Muscle layer of duodenum (tissue), 2 donors: ENCODE measurements at regions not wholly inside any gene's neighbourhood (a gene's known extent, or its start where the extent isn't known, plus 50 kb on each side); places are given as distances from the start of the nearest gene placed in this dataset.

ENCODE experiments used
- H3K27ac ChIP-seq: one replicate; pipeline ENCODE4 v1.7.0; 2013; ENCODE audit warnings: mild to moderate bottlenecking, low read length
- H3K27me3 ChIP-seq: one replicate; pipeline ENCODE4 v1.7.0; 2013; ENCODE audit warnings: low read depth, mild to moderate bottlenecking, control low read depth, low read length
- H3K36me3 ChIP-seq, 2 donors: one replicate each; pipeline ENCODE4 v1.7.0; 2013; ENCODE audit warnings: low read length in 2 of 2, control low read depth in 1 of 2, mild to moderate bottlenecking in 1 of 2; ENCODE audit not compliant: insufficient read depth in 2 of 2, control insufficient read depth in 1 of 2
- H3K4me1 ChIP-seq, 2 donors: one replicate each; pipeline ENCODE4 v1.7.0; 2013; ENCODE audit warnings: low read length in 2 of 2, mild to moderate bottlenecking in 2 of 2, control low read depth in 1 of 2, moderate library complexity in 1 of 2; ENCODE audit not compliant: insufficient read depth in 2 of 2, control insufficient read depth in 1 of 2
- H3K4me3 ChIP-seq, 2 donors: one replicate each; pipeline ENCODE4 v1.7.0; 2013; ENCODE audit warnings: low read length in 2 of 2, low read depth in 1 of 2, mild to moderate bottlenecking in 1 of 2
- H3K9me3 ChIP-seq, 2 donors: one replicate each; pipeline ENCODE4 v1.7.0; 2013; ENCODE audit warnings: low read length in 2 of 2, control low read depth in 1 of 2, mild to moderate bottlenecking in 1 of 2; ENCODE audit not compliant: control insufficient read depth in 1 of 2
- donor health status: healthy.

DNA sequence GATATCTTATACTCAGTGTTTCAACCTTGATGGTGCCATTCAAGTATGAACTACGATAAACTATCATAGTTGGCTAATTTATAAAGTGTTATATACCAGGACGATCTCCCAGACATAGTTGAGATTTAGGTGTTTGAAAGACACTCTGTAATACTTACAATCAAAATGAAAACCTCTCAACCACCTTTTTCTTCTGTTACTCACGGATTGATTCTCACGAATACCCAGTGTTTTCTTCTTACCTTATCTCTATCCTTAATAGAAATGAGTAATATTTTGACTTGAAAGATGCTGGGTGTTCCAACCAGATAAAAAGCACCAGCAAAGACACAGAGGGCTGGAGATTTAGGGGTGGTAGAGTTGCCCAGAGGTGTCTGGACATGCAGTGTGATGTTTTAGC is 169.9 kb downstream of the PTCSC3 start:
- Histone ChIP-seq H3K4me3 (no peak overlapping the region), H3K9me3 (no peaks in the 10 kb centered on the region), H3K27ac (no peak overlapping the region), H3K4me1 (no peaks in the 10 kb centered on the region), H3K36me3 (no peaks in the 10 kb centered on the region), H3K27me3 (no peaks in the 10 kb centered on the region)

DNA sequence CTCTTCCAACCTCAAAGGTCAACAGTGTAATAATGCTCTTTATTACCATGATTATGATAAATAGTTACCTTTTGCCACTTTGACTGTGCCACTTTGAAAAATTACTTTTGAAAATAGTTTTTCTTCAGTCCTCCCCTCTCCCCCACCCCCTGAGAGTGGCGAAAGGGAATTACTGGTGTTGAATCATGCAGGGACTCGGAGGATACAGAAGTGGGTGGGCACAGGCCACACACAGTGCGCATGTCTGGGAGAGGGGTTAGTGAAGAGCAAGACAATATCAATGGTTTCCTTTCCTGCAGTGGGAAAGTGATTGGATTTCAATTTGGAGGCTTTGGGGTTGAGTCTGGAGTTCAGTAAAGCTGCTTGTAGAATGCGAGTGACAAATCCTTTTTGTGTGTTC is 170.9 kb downstream of the PTCSC3 start:
- Histone ChIP-seq H3K27ac (no peak overlapping the region), H3K9me3 (no peaks in the 10 kb centered on the region), H3K4me3 (no peak overlapping the region), H3K27me3 (no peaks in the 10 kb centered on the region), H3K4me1 (no peaks in the 10 kb centered on the region), H3K36me3 (no peaks in the 10 kb centered on the region)

DNA sequence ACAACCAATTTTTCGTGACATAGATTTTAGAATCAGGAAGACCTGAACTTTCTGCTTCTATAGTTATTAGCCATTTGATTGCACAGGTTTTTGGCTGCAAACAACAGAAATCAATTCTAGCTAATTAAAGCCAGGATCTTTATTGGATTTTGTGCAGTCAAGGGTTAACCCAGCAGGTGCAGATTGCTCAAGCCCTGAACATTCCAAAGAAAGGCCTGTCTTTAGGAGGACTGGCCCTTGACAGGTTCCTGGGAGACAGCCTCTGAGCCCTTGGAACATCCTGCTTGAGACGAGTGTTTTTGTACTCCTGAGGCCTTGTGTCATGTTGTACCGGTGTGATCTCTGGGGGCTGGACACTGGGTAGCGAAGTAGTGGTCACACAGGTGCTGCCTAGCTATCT is 174.6 kb downstream of the PTCSC3 start:
- no peak overlapping the region for H3K4me3 ChIP-seq
- H3K36me3 ChIP-seq = no peaks in the 10 kb centered on the region
- no peaks in the 10 kb centered on the region for H3K9me3 ChIP-seq

DNA sequence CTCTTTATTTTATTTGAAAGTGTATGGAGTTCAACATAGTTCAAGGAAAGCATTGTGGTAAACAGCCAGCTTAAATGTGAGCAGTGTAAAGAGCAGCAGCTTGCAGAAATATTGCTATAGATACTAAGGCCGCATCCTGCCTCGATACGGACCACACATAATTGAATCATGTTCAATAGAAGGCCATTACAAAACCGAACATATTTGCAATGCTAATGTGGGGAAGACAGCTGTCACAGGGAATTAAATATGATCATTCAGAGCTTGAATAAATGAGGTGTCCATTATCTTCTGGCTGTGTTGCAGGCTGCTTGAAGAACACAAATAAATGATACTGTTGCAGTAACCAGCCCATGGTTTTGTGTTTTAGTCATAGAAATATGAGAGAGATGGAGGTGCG is 173.2 kb downstream of the BRMS1L start:
- Histone ChIP-seq H3K4me3 (no peak overlapping the region), H3K9me3 (no peaks in the 10 kb centered on the region), H3K4me1 (no peaks in the 10 kb centered on the region), H3K27me3 (no peaks in the 10 kb centered on the region), H3K27ac (no peak overlapping the region), H3K36me3 (no peaks in the 10 kb centered on the region)

More for the DNA sequence above, 174.6 kb downstream of the PTCSC3 start:
- no peaks in the 10 kb centered on the region for H3K27me3 ChIP-seq
- no peaks in the 10 kb centered on the region for H3K4me1 ChIP-seq
- H3K27ac ChIP-seq = no peak overlapping the region

- no peaks in the 10 kb centered on the region for H3K4me1 ChIP-seq
Observed at GRCh38 chr14:35998303-35998702, 172.2 kb downstream of the BRMS1L start.

GRCh38 chr14:35993684-35993960 is 167.5 kb downstream of the BRMS1L start:
- Histone ChIP-seq H3K27ac (no peak overlapping the region), H3K9me3 (no peaks in the 10 kb centered on the region), H3K4me1 (no peaks in the 10 kb centered on the region), H3K4me3 (no peak overlapping the region), H3K27me3 (no peaks in the 10 kb centered on the region), H3K36me3 (no peaks in the 10 kb centered on the region)

More at GRCh38 chr14:35998303-35998702, 172.2 kb downstream of the BRMS1L start:
- Histone ChIP-seq H3K27me3 (no peaks in the 10 kb centered on the region), H3K9me3 (no peaks in the 10 kb centered on the region), H3K27ac (no peak overlapping the region), H3K4me3 (no peak overlapping the region), H3K36me3 (no peaks in the 10 kb centered on the region)

DNA sequence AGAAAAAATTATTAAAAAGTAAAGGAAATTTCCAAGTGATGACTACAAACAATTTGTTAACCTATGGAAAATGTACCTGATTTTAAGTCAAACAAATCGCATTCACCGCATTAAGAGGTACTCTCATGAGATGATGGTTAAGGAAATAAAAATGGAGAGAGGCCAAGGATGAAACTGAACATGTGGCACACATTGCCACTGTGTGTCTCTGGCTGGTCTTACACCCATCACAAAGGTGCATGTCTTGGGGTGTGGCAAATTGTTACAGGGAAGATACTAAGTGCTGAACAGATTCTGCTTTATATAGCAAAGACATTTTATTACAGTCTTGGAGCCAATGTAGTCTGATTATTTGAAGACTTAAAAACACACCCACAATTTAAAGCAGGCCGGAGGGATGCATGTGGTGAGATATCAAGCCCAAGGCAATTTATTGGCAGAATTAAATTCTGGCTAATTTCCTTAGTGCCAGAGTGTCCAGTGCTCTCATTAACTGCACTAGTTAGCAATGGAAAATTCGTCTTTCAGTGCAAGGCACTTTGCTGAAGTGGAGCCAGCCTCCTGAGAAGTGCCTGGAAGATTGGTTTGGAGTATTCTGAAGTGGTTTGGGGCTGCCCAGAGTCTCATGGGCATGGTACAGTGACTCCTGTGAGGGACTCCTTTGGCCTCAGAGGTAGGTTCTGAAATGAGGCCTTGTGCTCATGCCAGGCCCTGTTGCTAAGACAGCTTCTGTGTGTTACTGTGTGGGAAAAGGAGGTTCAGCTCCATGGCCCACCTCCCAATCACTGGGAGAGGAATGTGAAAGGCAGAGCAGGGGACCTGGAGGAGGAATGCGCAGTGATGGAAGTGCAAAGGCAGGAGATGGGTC is 166.9 kb downstream of the BRMS1L start:
- Histone ChIP-seq H3K27me3 (no peaks in the 10 kb centered on the region), H3K4me3 (no peak overlapping the region), H3K9me3 (no peaks in the 10 kb centered on the region), H3K27ac (no peak overlapping the region), H3K4me1 (no peaks in the 10 kb centered on the region), H3K36me3 (no peaks in the 10 kb centered on the region)

DNA sequence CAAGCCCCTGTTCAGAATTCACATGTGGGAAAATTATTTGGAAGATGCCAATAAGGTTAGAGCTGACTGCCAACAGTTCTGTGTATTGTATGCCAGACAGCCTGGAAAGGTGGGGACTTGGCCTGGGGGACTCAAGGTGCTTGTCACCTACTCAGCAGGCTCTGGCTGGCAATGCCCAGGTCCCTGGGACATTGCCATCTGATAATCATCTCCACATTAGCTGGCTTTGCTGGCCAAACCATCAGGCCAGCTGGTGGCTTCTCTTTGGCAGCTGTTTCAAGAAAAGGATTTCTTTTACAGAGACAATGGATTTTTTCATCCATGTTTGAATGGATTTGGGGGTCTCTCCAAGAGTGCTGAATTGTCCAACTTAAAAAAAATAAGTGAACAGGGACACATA is 165.2 kb downstream of the BRMS1L start:
- H3K27me3 ChIP-seq = no peaks in the 10 kb centered on the region

GRCh38 chr14:35989736-35990135 is 163.6 kb downstream of the BRMS1L start:
- Histone ChIP-seq H3K4me1 (no peaks in the 10 kb centered on the region), H3K27ac (no peak overlapping the region)

More for the DNA sequence above, 165.2 kb downstream of the BRMS1L start:
- H3K4me1 ChIP-seq = no peaks in the 10 kb centered on the region
- H3K9me3 ChIP-seq = no peaks in the 10 kb centered on the region
- no peak overlapping the region for H3K27ac ChIP-seq
- no peak overlapping the region for H3K4me3 ChIP-seq
- H3K36me3 ChIP-seq = no peaks in the 10 kb centered on the region

DNA sequence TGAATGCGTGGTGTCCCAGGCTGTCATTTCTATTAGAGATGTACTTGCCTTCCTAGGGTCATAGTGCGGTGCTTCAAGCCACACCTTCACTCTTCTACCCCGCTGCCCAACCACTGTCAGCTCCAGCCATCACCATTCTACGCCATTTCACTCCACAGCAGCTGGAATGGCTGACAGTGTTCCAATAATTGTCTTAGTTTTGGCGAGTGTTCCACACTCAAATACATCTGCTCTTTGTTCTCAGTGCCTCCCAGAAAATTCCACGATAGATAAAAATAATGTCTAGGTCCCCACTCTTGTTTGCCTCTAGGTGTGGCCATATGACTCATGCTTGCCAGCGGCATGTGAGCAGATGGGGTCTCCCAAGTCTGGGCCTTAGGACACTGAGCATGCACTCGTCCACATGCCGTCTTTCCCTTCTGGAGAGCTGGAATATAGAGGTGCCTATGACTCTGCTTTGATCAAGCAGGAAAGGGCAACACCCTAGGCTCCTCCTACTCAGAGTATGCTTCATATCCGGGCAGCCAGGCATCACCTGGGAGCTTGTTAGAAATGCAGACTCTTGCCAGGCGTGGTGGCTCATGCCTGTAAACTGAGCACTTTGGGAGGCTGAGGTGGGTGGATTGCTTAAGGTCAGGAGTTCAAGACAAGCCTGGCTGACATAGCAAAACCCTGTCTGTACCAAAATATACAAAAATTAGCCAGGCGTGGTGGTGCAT is 163.0 kb downstream of the BRMS1L start:
- no peak overlapping the region for H3K4me3 ChIP-seq
- no peaks in the 10 kb centered on the region for H3K9me3 ChIP-seq
- H3K36me3 ChIP-seq = no peaks in the 10 kb centered on the region

More at GRCh38 chr14:35989736-35990135, 163.6 kb downstream of the BRMS1L start:
- H3K36me3 ChIP-seq = no peaks in the 10 kb centered on the region
- H3K27me3 ChIP-seq = no peaks in the 10 kb centered on the region
- H3K4me3 ChIP-seq = no peak overlapping the region
- H3K9me3 ChIP-seq = no peaks in the 10 kb centered on the region

DNA sequence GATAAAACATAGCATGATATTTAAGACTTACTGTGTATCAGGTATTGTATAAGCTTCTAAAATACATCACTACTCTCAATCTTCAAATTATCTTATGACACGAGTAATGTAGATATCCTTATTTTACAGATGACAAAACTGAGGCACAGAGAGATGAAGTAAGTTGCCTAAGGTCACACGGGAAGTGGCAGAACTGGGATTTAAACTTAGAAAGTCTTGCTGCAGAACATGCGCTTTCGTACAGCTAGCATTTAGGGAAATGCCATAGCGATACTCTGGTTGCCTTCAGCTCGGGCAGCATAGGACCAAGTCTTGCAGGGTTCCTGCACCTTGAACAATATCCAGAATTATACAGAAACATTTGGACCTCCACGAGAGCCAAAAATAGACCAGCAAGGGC is 162.4 kb downstream of the BRMS1L start:
- Histone ChIP-seq H3K36me3 (no peaks in the 10 kb centered on the region), H3K9me3 (no peaks in the 10 kb centered on the region), H3K4me1 (no peaks in the 10 kb centered on the region), H3K27ac (no peak overlapping the region), H3K27me3 (no peaks in the 10 kb centered on the region), H3K4me3 (no peak overlapping the region)

More for the DNA sequence above, 163.0 kb downstream of the BRMS1L start:
- Histone ChIP-seq H3K27me3 (no peaks in the 10 kb centered on the region), H3K4me1 (no peaks in the 10 kb centered on the region), H3K27ac (no peak overlapping the region)
